Heart left ventricle (tissue), 16 donors: ENCODE measurements at regions not wholly inside any gene's neighbourhood (a gene's known extent, or its start where the extent isn't known, plus 50 kb on each side); places are given as distances from the start of the nearest gene placed in this dataset.

ENCODE experiments used
- ATAC-seq, 4 donors: fragments of 200-7000 bp; cut with Tn5 transposase; one replicate each; pipeline ENCODE4 v1.9.1; 2020 to 2022; ENCODE audit warnings: moderate library complexity in 4 of 4, mild to moderate bottlenecking in 3 of 4, moderate number of reproducible peaks in 1 of 4
- DNase-seq, 5 donors: peaks; one replicate each; pipeline ENCODE4 v3.0.0-alpha.2; 2020
- H3K27ac ChIP-seq, 12 donors: fragments of 200-600 bp; sonication (generic) in 4 of 12; one replicate each; pipeline versions ENCODE4 v1.5.0 to v1.8.0; 2016 to 2022; ENCODE audit warnings: mild to moderate bottlenecking in 2 of 12
- H3K27me3 ChIP-seq, 9 donors: fragments of 200-600 bp; sonication (generic) in 2 of 9; one replicate each; pipeline versions ENCODE4 v1.5.1 to v1.8.0; 2016 to 2022; ENCODE audit warnings: mild to moderate bottlenecking in 3 of 9
- H3K36me3 ChIP-seq, 9 donors: fragments of 200-600 bp; sonication (generic) in 2 of 9; one replicate each; pipeline versions ENCODE4 v1.5.0 to v1.8.0; 2018 to 2022; ENCODE audit warnings: mild to moderate bottlenecking in 2 of 9
- H3K4me1 ChIP-seq, 12 donors: fragments of 200-600 bp; sonication (generic) in 4 of 12; one replicate each; pipeline versions ENCODE4 v1.5.0 to v1.8.0; 2016 to 2022; ENCODE audit warnings: mild to moderate bottlenecking in 3 of 12
- H3K4me3 ChIP-seq, 12 donors: fragments of 200-600 bp; sonication (generic) in 4 of 12; one replicate each; pipeline versions ENCODE4 v1.5.0 to v1.8.0; 2017 to 2022; ENCODE audit warnings: mild to moderate bottlenecking in 9 of 12, moderate library complexity in 4 of 12
- H3K9me3 ChIP-seq, 12 donors: fragments of 200-600 bp; sonication (generic) in 4 of 12; one replicate each; pipeline versions ENCODE4 v1.5.0 to v1.8.0; 2016 to 2022; ENCODE audit warnings: mild to moderate bottlenecking in 1 of 12
- CTCF ChIP-seq, 12 donors: fragments of 200-600 bp; sonication (generic) in 4 of 12; IDR thresholded peaks; one replicate each; pipeline versions ENCODE4 v1.5.0 to v1.8.0; 2018 to 2022; ENCODE audit warnings: antibody characterized with exemption in 12 of 12, mild to moderate bottlenecking in 5 of 12
- POLR2A ChIP-seq, 2 donors: fragments of 450-650 bp; IDR thresholded peaks; one replicate each; pipeline ENCODE4 v1.6.1; 2017; ENCODE audit warnings: antibody characterized with exemption in 2 of 2, mild to moderate bottlenecking in 2 of 2, moderate library complexity in 2 of 2
- WGBS, 4 donors: extraction: QIAGEN DNeasy Blood & Tissue Kit in 2 of 4; methylation state at CpG; one replicate each; pipeline versions ENCODE4 v1.1.5 to v1.1.7; 2013 to 2018; 5-methylcytosine and 5-hydroxymethylcytosine counted together
- intact Hi-C, 10 donors: fragments of 100-400 bp; cut with DNase I; formaldehyde crosslinking; loops; one replicate each; pipeline versions ENCODE4 v1.11.1 to v1.14.2; 2022
- donor health status: ischemic (EF 13 %, LVEDD 7.1; RV severe dilation, severe dysfunction).
- donor health status: healthy with polysubstance abuse.
- donor health status: DM: no; HTN: yes; CAD: no.
- donor health status: DM: no; HTN: no; CAD: no.
- donor health status: ischemic (EF 25% LVEDD 6.9; RV normal size, moderate dysfunction).
- donor health status: ischemic (EF 25% LVEDD 5.7; RV mildly dilated, moderate dysfunction).
- donor health status: healthy.
- donor health status: DM: yes; HTN: yes; CAD: no.
- donor health status: ischemic (EF 35%, LVEDD 5.7; RV mildly dilated, moderate dysfunction).
- donor health status: nonischemic (EF 11% LVEDD 7.7; RV severe dilation, severe dysfunction).
- donor health status: DM: yes; HTN: yes; CAD: no.
- donor health status: PGD.
- donor health status: ischemic (EF 29% LVEDD 5.4; RV normal size, mild dysfunction).
- donor health status: nonischemic (EF 23%, LVEDD 6.1; RV moderate dilation, normal function).

- DNase-seq (no peak), ATAC-seq (no peak)
- H3K36me3 ChIP-seq, result no peaks in the 10 kb centered on the region
- intact Hi-C loops, result no loop called here
- no peaks in the 10 kb centered on the region for H3K9me3 ChIP-seq
- no peaks in the 10 kb centered on the region for H3K27me3 ChIP-seq
- no peak overlapping the region for H3K27ac ChIP-seq
- H3K4me3 ChIP-seq, result no peak overlapping the region
- H3K4me1 ChIP-seq, result no peaks in the 10 kb centered on the region
- 30 to 85% (median 55%) methylated on average over 1 of the region's 1 CpG for WGBS, 4 donors
- no peak for TF ChIP-seq CTCF (IDR thresholded peaks at IDR 0.05)
- no peak for TF ChIP-seq POLR2A (IDR thresholded peaks at IDR 0.05)
Measured at GRCh38 chr4:16322183-16322582, 95.9 kb upstream of the TAPT1 start.

DNA sequence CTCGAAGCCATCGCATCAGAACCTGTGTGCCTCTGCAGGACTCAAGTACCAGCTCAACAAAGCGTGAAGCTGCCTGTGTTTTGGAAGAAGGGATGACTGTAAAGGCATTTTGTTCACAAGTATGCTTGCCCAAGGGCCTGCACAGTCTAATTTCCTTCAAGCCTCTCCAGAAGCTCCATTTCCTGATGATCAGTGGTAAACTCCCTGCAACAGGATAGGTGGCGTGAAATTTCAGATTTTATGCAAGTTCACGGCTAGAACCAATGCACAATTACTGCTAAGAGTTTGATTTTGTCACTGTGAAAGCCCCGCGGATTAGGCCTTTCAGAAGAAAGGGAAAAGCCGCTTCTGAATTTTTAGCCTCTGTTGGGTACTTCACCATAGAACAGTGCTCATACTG lies 89.2 kb upstream of the TAPT1 start:
- ATAC-seq (no peak), DNase-seq (no peak)
- H3K36me3 ChIP-seq, result no peaks in the 10 kb centered on the region
- no peaks in the 10 kb centered on the region for H3K9me3 ChIP-seq
- intact Hi-C loops, result no loop called here
- no peaks in the 10 kb centered on the region for H3K27me3 ChIP-seq
- WGBS, 4 donors, result 89 to 92% (median 91%) methylated on average over 8 of the region's 8 CpGs
- no peak overlapping the region for H3K4me3 ChIP-seq
- no peak for TF ChIP-seq POLR2A (IDR thresholded peaks at IDR 0.05)
- H3K4me1 ChIP-seq, result no peaks in the 10 kb centered on the region
- no peak overlapping the region for H3K27ac ChIP-seq

- TF ChIP-seq CTCF (IDR thresholded peaks at IDR 0.05) (no peak), POLR2A (IDR thresholded peaks at IDR 0.05) (no peak)
- intact Hi-C loops, result no loop called here
- 68 to 86% (median 81%) methylated on average over 3 of the region's 3 CpGs for WGBS, 4 donors
- H3K27ac ChIP-seq, result no peak overlapping the region
- no peaks in the 10 kb centered on the region for H3K9me3 ChIP-seq
- H3K4me1 ChIP-seq, result no peaks in the 10 kb centered on the region
- H3K4me3 ChIP-seq, result no peak overlapping the region
- no peaks in the 10 kb centered on the region for H3K36me3 ChIP-seq
- H3K27me3 ChIP-seq, result no peaks in the 10 kb centered on the region
- no peak for DNase-seq
- ATAC-seq, result no peak
Measured at GRCh38 chr4:16310606-16311005, 84.3 kb upstream of the TAPT1 start.

DNA sequence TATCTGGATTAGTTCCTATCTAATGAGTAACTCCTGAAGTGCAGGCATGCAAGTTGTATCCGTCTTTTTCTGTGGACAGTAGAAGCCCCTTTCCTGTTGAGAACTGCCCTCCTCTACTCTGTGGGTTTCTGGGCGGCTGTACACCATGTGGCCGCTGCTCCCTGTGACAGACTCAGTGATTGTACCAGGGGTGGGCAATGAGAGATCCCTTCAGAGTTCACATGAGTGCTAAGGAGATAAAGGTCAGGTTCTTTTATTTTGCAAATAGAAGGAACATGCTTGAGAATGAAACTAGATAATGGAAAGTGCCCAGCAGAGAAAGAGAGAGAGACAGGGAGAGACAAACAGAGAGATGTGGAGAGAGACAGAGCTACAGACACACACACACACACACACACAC lies 76.4 kb upstream of the TAPT1 start:
- H3K27ac ChIP-seq, result no peak overlapping the region
- H3K4me3 ChIP-seq, result no peak overlapping the region
- TF ChIP-seq CTCF (IDR thresholded peaks at IDR 0.05) (no peak), POLR2A (IDR thresholded peaks at IDR 0.05) (no peak)
- WGBS, 4 donors, result 69 to 79% (median 73%) methylated on average over 3 of the region's 3 CpGs
- no peaks in the 10 kb centered on the region for H3K36me3 ChIP-seq
- DNase-seq (no peak), ATAC-seq (no peak)
- peaks cover 0 to under 1% (median 0%) of the 10 kb centered on the region in 12 donors for H3K9me3 ChIP-seq
- no peaks in the 10 kb centered on the region for H3K27me3 ChIP-seq
- no peaks in the 10 kb centered on the region for H3K4me1 ChIP-seq
- intact Hi-C loops, result no loop called here

GRCh38 chr4:16297003-16297402 lies 70.7 kb upstream of the TAPT1 start:
- WGBS, 4 donors, result 71 to 82% (median 76%) methylated on average over 1 of the region's 1 CpG
- intact Hi-C loops, result no loop called here
- Histone ChIP-seq H3K4me3 (no peak overlapping the region), H3K27me3 (no peaks in the 10 kb centered on the region), H3K36me3 (no peaks in the 10 kb centered on the region), H3K4me1 (no peaks in the 10 kb centered on the region), H3K27ac (no peak overlapping the region), H3K9me3 (peaks cover 0 to 7% (median 0%) of the 10 kb centered on the region in 12 donors)
- TF ChIP-seq CTCF (IDR thresholded peaks at IDR 0.05) (no peak), POLR2A (IDR thresholded peaks at IDR 0.05) (no peak)
- ATAC-seq (no peak), DNase-seq (no peak)
